KBM-7 (cell line): ENCODE measurements at regions not wholly inside any gene's neighbourhood (a gene's known extent, or its start where the extent isn't known, plus 50 kb on each side); places are given as distances from the start of the nearest gene placed in this dataset.
"Not testable (repeated sequence)": the region's sequence is repeated elsewhere in the genome, so short reads cannot be mapped to it uniquely, and the experiment has no call there.

Experiments used
- DNase-seq: peaks from one replicate; pipeline ENCODE4 v3.0.0-alpha.2; 2015
- in situ Hi-C: fragments of 300-500 bp; cut with MboI; formaldehyde crosslinking; loops from 2 replicates; pipeline ENCODE4 v1.14.3; 2020; ENCODE audit warnings: low sequenced_read_pairs, low pct_unique_long_range_greater_than_20kb, mixed read lengths

- no peak for DNase-seq
- in situ Hi-C loops, result no loop called here
Measured at GRCh38 chr21:39085843-39086405, 97.3 kb downstream of the PSMG1 start.

GRCh38 chr21:39084979-39085729, 98.1 kb downstream of the PSMG1 start:
- in situ Hi-C loops, result no loop called here
- DNase-seq, result no peak

- in situ Hi-C loops, result no loop called here
- no peak for DNase-seq
Measured at GRCh38 chr21:39084073-39084472, 99.2 kb downstream of the PSMG1 start.

GRCh38 chr21:39083377-39084008, 99.8 kb downstream of the PSMG1 start:
- DNase-seq, result no peak
- in situ Hi-C loops, result no loop called here

- no peak for DNase-seq
- in situ Hi-C loops, result no loop called here
Measured at GRCh38 chr21:39082656-39083376, 100.4 kb downstream of the PSMG1 start.

GRCh38 chr21:39080366-39080765, 102.9 kb downstream of the PSMG1 start:
- in situ Hi-C loops, result no loop called here
- no peak for DNase-seq

GRCh38 chr21:39079617-39080016, 103.6 kb downstream of the PSMG1 start:
- DNase-seq, result peak; percentile 67
- in situ Hi-C loops, result no loop called here

- no peak for DNase-seq
- in situ Hi-C loops, result no loop called here
Measured at GRCh38 chr21:39078322-39079065, 104.8 kb downstream of the PSMG1 start.

GRCh38 chr21:39077876-39078275, 105.4 kb downstream of the PSMG1 start:
- DNase-seq, result no peak
- in situ Hi-C loops, result no loop called here

GRCh38 chr21:39074508-39074907, 108.7 kb downstream of the PSMG1 start:
- no peak for DNase-seq
- in situ Hi-C loops, result no loop called here

- no peak for DNase-seq
- in situ Hi-C loops, result no loop called here
Measured at GRCh38 chr21:39073717-39074116, 109.5 kb downstream of the PSMG1 start.

GRCh38 chr21:39073063-39073462, 110.2 kb downstream of the PSMG1 start:
- no peak for DNase-seq
- in situ Hi-C loops, result no loop called here

GRCh38 chr21:39072468-39072867, 110.8 kb downstream of the PSMG1 start:
- in situ Hi-C loops, result no loop called here
- no peak for DNase-seq

GRCh38 chr21:39071623-39072214, 111.5 kb downstream of the PSMG1 start:
- in situ Hi-C loops, result no loop called here
- no peak for DNase-seq

GRCh38 chr21:39069856-39070255, 113.4 kb downstream of the PSMG1 start:
- in situ Hi-C loops, DNase-seq: not testable (repeated sequence)

GRCh38 chr21:39066829-39067780, 116.1 kb downstream of the PSMG1 start:
- no peak for DNase-seq
- in situ Hi-C loops, result no loop called here

- in situ Hi-C loops, result no loop called here
- DNase-seq, result no peak
Measured at GRCh38 chr21:39065917-39066316, 117.3 kb downstream of the PSMG1 start.
